ENCODE measurements at regions not wholly inside any gene's neighbourhood (a gene's known extent, or its start where the extent isn't known, plus 50 kb on each side); places are given as distances from the start of the nearest gene placed in this dataset.
"Not testable (repeated sequence)": the region's sequence is repeated elsewhere in the genome, so short reads cannot be mapped to it uniquely, and the experiment has no call there.

DNA sequence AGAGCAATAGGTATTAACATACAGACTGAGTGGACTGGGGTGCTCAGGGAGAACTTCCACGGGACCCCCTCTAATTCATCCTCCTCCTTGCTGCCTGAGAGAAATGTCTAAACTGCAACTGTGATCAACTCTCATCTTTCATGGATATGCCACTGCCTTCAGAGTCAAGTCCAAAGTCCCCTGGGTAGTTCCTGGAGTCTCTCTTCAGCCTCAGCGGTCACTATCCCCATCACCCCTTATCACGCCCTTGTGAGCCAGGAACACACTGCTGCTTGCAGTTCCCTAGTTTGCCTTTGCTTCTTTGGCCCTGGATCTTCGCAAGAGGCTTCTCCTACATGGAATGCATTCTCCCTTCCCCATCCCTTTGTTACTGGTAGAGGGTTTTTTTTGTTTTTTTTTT lies 58.7 kb upstream of the AUTS2 start:
- H3K4me1 Mint-ChIP-seq = no peaks in the 10 kb centered on the region
- H3K36me3 Mint-ChIP-seq (ENCODE audit: low read depth) = no peaks in the 10 kb centered on the region
- H3K4me3 Mint-ChIP-seq = no peak overlapping the region
- H3K27ac Mint-ChIP-seq (ENCODE audit: unreplicated experiment) = no peak overlapping the region
- no peak for DNase-seq (ENCODE audit: low read depth, low spot score)
- H3K9me3 Mint-ChIP-seq = no peaks in the 10 kb centered on the region
- TF ChIP-seq, protein P1, sequence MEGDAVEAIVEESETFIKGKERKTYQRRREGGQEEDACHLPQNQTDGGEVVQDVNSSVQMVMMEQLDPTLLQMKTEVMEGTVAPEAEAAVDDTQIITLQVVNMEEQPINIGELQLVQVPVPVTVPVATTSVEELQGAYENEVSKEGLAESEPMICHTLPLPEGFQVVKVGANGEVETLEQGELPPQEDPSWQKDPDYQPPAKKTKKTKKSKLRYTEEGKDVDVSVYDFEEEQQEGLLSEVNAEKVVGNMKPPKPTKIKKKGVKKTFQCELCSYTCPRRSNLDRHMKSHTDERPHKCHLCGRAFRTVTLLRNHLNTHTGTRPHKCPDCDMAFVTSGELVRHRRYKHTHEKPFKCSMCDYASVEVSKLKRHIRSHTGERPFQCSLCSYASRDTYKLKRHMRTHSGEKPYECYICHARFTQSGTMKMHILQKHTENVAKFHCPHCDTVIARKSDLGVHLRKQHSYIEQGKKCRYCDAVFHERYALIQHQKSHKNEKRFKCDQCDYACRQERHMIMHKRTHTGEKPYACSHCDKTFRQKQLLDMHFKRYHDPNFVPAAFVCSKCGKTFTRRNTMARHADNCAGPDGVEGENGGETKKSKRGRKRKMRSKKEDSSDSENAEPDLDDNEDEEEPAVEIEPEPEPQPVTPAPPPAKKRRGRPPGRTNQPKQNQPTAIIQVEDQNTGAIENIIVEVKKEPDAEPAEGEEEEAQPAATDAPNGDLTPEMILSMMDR (conservative IDR thresholded peaks at IDR 0.05) = no peak
- H3K27me3 Mint-ChIP-seq (ENCODE audit: low read depth) = peaks cover 16% of the 10 kb centered on the region

DNA sequence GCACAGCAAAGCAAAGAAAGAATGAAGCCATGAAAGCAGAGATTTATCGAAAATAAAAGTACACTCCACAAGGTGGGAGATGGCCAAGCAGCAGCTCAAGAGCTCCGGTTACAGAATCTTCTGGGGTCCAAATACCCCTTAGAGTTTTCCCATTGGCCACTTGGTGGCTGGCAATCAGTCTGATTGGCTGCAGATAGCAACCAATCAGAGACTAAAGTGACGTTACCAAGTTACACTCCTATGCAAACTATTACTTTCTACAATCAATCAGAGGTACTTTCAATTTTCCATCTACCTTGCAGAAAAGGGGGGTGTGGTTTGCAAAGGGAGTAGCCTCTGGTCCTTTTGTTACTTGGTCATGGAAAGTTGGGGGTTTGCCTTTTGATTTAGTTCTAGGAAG lies 58.0 kb upstream of the AUTS2 start:
- Mint-ChIP-seq H3K27me3 (ENCODE audit: low read depth) (peaks cover 10% of the 10 kb centered on the region), H3K27ac (ENCODE audit: unreplicated experiment) (no peak overlapping the region), H3K36me3 (ENCODE audit: low read depth) (no peaks in the 10 kb centered on the region), H3K4me3 (no peak overlapping the region), H3K9me3 (no peaks in the 10 kb centered on the region), H3K4me1 (no peaks in the 10 kb centered on the region)
- DNase-seq (ENCODE audit: low read depth, low spot score) = no peak
- TF ChIP-seq, protein P1 (conservative IDR thresholded peaks at IDR 0.05) = no peak

DNA sequence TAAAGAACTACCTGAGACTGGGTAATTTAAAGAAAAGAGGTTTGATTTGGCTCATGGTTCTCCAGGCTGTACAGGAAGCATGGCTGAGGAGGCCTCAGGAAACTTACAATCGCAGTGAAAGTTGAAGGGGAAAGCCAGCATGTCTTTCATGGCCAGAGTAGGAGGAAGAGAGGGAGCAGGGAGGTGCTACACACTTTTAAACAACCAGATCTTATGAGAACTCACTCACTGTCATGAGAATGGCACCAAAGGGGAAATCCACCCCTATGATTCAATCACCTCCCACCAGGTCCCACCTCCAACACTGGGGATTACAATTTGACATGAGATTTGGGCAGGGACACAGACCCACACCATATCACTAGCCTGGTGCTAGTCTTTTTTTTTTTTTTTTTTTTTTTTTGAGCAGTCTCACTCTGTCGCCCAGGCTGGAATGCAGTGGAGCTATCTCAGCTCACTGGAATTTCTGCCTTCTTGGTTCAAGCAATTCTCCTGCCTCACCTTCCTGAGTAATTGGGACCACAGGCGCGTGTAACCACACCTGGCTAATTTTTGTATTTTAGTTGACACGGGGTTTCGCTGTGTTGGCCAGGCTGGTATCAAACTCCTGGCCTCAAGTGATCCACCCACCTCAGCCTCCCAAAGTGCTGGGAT lies 56.4 kb upstream of the AUTS2 start:
- DNase-seq (ENCODE audit: low read depth, low spot score); H3K27me3 Mint-ChIP-seq (ENCODE audit: low read depth); H3K27ac Mint-ChIP-seq (ENCODE audit: unreplicated experiment); H3K4me3 Mint-ChIP-seq; H3K4me1 Mint-ChIP-seq; H3K9me3 Mint-ChIP-seq; H3K36me3 Mint-ChIP-seq (ENCODE audit: low read depth): not testable (repeated sequence)

DNA sequence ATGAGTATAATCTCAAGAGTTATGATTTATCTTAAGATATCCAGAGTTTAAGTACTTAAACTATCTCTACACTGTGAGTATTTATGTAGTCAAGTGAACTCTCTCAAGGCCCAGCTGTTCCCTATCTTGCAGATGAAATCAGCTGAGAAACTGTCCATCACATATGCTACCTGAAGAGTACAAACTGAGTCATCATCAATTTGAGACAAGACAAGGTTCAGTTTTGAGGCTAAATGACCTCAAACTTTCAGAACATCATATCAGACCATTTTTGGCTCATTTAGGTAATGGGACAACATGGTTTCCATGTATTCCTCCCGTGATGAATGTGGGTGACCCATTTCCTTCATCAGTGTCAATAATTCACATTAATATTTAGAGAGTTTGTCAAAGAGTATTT lies 53.1 kb upstream of the AUTS2 start:
- Mint-ChIP-seq H3K27ac (ENCODE audit: unreplicated experiment) (no peak overlapping the region), H3K27me3 (ENCODE audit: low read depth) (no peaks in the 10 kb centered on the region), H3K9me3 (no peaks in the 10 kb centered on the region), H3K4me1 (no peaks in the 10 kb centered on the region), H3K4me3 (no peak overlapping the region), H3K36me3 (ENCODE audit: low read depth) (no peaks in the 10 kb centered on the region)
- TF ChIP-seq, protein P1 (conservative IDR thresholded peaks at IDR 0.05) = no peak
- no peak for DNase-seq (ENCODE audit: low read depth, low spot score)
